DND-41 (cell line): ENCODE measurements at regions not wholly inside any gene's neighbourhood (a gene's known extent, or its start where the extent isn't known, plus 50 kb on each side); places are given as distances from the start of the nearest gene placed in this dataset.

Source experiments
- EZH2 ChIP-seq: IDR thresholded peaks from 3 replicates; pipeline ENCODE4 v1.6.1; 2012; ENCODE audit warnings: borderline replicate concordance, low read depth, mild to moderate bottlenecking, moderate library complexity, low read length, inconsistent platforms; ENCODE audit not compliant: severe bottlenecking
- TF ChIP-seq, protein P1 (sequence below): IDR thresholded peaks from 2 replicates; pipeline ENCODE4 v1.5.1; 2012; ENCODE audit warnings: borderline replicate concordance, low read length, moderate library complexity, mild to moderate bottlenecking; ENCODE audit not compliant: poor library complexity, severe bottlenecking; ENCODE audit errors: extremely low read depth

DNA sequence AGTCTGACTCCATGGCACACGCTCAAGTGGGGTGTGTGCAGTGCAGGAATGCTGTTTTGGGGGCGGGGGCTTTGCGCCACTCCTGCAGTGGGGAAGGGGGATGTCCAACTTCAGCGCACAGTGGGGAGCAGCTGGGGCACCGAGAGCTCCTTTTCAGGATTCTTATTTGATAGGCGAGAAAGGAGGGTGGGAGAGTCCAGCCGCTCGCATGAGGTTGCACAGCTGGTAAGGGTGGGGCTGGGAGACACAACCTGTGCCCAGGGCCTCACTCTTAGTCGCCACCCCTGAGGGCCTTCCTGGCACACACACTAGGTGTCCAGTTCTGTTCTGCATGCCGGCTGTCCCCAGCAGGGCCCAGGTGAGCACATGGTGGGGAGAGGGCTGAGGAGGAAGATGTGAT, 190.8 kb downstream of the UQCRFS1 start:
- TF ChIP-seq, protein P1, sequence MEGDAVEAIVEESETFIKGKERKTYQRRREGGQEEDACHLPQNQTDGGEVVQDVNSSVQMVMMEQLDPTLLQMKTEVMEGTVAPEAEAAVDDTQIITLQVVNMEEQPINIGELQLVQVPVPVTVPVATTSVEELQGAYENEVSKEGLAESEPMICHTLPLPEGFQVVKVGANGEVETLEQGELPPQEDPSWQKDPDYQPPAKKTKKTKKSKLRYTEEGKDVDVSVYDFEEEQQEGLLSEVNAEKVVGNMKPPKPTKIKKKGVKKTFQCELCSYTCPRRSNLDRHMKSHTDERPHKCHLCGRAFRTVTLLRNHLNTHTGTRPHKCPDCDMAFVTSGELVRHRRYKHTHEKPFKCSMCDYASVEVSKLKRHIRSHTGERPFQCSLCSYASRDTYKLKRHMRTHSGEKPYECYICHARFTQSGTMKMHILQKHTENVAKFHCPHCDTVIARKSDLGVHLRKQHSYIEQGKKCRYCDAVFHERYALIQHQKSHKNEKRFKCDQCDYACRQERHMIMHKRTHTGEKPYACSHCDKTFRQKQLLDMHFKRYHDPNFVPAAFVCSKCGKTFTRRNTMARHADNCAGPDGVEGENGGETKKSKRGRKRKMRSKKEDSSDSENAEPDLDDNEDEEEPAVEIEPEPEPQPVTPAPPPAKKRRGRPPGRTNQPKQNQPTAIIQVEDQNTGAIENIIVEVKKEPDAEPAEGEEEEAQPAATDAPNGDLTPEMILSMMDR, result no peak
- TF ChIP-seq EZH2, result no peak
